ENCODE measurements at regions not wholly inside any gene's neighbourhood (a gene's known extent, or its start where the extent isn't known, plus 50 kb on each side); places are given as distances from the start of the nearest gene placed in this dataset.

DNA sequence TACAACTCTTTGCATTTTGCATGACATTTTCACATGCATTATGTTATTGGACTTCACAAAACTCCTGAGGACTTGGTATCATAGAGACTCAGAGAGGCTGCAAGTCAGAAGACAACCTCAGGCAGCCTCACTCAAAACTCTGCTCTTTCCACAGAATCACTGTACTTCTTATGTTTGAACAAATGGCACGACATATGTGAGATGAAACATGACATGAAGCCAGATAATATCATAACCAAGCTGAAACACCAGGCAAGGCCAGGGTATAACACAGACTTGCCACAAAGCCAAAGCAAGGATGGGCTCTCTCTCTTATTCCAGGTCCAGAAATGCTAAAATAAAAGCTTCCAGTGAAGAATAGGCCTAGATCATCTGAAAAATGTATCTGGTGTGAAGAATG is 425.8 kb upstream of the CDH5 start:
- TF ChIP-seq POLR2A (IDR thresholded peaks at IDR 0.05; ENCODE audit: low read depth, low read length) = no peak
- no peak for TF ChIP-seq MAZ (IDR thresholded peaks at IDR 0.05; ENCODE audit: borderline replicate concordance, low read depth, low read length)
- no peak for TF ChIP-seq CTCF (conservative IDR thresholded peaks at IDR 0.05; ENCODE audit: low read depth, low read length)
- TF ChIP-seq, protein P1, sequence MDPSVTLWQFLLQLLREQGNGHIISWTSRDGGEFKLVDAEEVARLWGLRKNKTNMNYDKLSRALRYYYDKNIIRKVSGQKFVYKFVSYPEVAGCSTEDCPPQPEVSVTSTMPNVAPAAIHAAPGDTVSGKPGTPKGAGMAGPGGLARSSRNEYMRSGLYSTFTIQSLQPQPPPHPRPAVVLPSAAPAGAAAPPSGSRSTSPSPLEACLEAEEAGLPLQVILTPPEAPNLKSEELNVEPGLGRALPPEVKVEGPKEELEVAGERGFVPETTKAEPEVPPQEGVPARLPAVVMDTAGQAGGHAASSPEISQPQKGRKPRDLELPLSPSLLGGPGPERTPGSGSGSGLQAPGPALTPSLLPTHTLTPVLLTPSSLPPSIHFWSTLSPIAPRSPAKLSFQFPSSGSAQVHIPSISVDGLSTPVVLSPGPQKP (IDR thresholded peaks at IDR 0.05; ENCODE audit: borderline replicate concordance, low read depth, low read length) = no peak
- no peak for TF ChIP-seq USF2 (IDR thresholded peaks at IDR 0.05; ENCODE audit: low read depth, low read length)
